Anterior cingulate cortex (tissue), 58 donors: ENCODE measurements at regions not wholly inside any gene's neighbourhood (a gene's known extent, or its start where the extent isn't known, plus 50 kb on each side); places are given as distances from the start of the nearest gene placed in this dataset.
"Not testable (repeated sequence)": the region's sequence is repeated elsewhere in the genome, so short reads cannot be mapped to it uniquely, and the experiment has no call there.

Source experiments
- DNase-seq, 58 donors: peaks; one replicate each; lab custom pipeline; 2025; lab: John Stamatoyannopoulos, UW

- no peak for DNase-seq
These were observed 90.8 kb upstream of the TNFSF4 start for GRCh38 chr1:173297798-173298391.

DNA sequence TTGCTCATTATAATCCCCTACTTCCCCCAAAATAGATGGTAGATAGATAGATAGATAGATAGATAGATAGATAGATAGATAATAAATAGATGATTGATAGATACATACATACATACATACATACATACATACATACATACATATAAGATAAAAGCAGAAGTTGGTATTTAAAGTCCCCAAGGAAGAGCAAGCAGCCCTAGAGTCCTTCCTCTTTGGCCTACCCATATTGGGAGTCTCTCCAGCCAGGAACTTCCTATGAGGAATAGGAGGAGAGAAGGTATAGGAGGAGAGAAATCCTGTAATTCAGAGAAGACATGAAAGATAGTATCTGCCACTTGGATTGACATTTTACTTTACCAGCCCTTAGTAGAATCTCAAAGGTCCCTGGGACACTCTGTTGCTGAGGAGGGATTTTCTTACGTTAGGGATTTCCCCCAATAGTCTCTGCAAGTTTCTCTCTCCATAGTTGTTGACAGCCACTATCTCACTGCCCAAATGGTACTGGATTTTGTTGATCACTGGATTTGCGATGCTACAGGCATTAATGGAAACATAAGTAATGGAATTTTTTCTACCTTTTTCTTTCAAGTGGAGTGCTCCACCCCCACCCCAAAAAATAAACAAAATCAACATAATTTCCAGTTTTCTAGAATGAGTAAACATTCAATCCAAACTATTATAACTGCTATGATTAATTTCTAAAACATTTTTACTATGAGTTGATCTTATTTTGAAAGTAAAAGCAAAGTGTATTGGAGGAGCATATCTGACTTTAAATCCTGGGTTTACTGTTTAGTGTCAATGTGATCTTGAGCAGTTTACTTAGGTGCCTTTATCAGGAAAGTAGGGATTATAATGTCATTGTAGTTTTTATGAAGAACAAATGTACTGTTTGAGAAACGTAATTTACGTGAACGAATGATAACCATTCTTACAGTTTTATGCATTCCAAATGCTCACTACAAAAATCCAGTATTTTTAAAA, 93.2 kb upstream of the TNFSF4 start:
- DNase-seq, result no peak

GRCh38 chr1:173301507-173301906, 94.4 kb upstream of the TNFSF4 start:
- DNase-seq, result no peak

- DNase-seq, result no peak
These were observed 95.2 kb upstream of the TNFSF4 start for GRCh38 chr1:173302366-173302765.

DNA sequence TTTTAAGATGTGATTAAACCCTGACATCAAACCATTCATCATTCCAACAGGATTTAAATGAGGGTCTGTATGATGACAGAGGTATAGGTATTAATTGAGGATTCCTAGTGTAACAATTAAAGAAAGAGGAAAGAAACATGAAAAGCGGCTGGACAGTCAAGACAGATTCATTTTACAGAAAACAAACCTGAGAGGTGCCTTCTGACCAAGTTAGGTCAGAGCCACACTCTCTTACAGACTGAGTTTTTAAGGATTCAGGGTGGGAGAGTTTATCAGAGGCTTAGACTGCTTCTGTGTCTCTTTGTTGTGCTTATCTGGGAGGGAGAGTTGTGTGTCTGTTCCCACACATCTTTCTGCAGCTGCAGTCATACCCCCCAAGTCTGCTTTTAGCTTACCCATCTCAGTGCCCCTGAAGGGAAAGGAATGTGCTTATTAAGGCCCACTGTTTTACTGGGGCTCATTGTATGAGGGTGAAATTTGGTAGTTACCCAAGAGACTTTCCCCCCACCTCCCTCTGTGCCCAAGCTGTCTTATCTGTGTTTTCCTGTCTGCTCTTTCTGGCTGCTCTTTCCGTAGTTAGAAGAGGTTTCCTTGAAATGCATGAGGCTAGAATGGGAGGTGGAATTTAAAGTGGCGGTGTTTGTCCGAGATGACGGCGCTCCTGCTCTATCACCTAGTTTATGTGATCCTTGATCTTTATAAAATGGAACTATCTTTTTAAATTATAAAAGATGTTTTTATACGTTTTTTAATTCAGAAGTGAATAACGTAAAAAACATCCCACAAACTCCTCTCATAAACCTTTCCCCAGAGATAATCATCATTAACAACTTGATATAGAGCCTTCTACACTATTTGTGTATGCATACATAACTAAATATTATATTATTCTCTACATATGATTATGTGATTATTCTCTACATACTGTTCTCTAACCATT, 96.0 kb upstream of the TNFSF4 start:
- DNase-seq, result no peak

- no peak for DNase-seq
These were observed 96.9 kb upstream of the TNFSF4 start for GRCh38 chr1:173303984-173304383.

- DNase-seq, result no peak
These were observed 97.5 kb upstream of the TNFSF4 start for GRCh38 chr1:173304529-173305227.

GRCh38 chr1:173307845-173308244, 100.7 kb upstream of the TNFSF4 start:
- no peak for DNase-seq

GRCh38 chr1:173314656-173315055, 107.5 kb upstream of the TNFSF4 start:
- no peak for DNase-seq

DNA sequence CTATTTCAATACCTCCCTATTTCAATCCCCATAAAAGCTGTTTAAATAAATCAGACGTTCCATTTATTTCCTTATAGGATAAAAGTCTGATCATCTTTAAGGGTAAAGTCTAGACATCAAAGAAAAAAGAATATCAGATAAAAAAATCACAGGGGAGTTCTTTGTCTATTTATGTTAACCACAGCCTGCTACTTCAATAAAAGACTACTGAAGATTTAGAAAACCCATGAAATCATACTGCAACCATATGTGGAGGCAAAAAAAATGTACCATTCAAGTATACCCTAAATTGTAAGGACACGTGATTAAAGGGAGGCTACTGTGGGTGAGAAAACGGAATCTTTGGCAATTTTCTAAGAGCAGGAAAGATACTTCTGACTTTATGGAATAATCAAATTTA, 108.2 kb upstream of the TNFSF4 start:
- DNase-seq, result no peak

DNA sequence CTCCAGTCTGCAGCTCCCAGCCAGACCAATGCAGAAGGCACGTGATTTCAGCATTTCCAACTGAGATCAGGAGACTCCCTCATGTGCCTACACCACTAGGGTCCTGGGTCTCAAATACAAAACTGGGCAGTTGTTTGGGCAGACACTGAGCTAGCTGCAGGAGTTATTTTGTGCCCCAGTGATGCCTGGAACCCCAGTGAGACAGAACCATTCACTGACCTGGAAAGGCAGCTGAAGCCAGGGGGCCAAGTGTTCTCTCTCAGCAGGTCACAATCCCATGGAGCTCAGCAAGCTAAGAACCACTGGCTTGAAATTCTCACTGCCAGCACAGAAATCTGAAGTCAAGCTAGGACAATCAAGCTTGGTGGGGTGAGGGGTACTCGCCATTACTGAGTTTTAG, 111.7 kb upstream of the TNFSF4 start:
- no peak for DNase-seq

DNA sequence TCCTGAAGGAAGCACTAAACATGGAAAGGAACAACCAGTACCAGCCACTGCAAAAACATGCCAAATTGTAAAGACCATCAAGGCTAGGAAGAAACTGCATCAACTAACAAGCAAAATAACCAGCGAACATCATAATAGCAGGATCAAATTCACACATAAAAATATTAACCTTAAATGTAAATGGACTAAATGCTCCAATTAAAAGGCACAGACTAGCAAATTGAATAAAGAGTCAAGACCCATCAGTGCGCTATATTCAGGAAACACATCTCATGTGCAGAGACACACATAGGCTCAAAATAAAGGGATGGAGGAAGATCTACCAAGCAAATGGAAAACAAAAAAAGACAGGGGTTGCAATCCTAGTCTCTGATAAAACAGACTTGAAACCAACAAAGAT, 117.2 kb upstream of the TNFSF4 start:
- DNase-seq, result not testable (repeated sequence)

DNA sequence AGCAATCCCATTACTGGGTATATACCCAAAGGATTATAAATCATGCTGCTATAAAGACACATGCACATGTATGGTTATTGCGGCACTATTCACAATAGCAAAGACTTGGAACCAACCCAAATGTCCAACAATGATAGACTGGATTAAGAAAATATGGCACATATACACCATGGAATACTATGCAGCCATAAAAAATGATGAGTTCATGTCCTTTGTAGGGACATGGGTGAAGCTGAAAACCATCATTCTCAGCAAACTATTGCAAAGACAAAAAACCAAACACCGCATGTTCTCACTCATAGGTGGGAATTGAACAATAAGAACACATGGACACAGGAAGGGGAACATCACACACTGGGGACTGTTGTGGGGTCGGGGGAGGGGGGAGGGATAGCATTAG, 120.9 kb upstream of the TNFSF4 start:
- not testable (repeated sequence) for DNase-seq

DNA sequence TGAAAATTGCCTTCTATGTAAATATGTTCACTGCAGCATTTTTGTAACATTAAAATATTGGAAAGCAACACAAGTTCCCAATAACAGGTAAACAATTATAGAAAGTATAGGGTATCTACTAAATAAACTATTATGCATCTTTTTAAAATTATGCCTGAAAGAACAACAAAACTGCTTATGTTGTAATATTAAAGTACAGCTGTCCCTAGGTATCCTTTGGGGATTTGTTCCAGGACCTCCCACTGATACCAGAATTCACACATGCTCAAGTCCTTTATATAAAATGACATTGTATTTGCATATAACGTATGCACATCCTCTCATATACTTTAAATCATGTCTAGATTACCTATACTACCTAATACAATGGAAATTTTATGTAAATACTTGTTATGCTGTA, 121.8 kb upstream of the TNFSF4 start:
- no peak for DNase-seq

DNA sequence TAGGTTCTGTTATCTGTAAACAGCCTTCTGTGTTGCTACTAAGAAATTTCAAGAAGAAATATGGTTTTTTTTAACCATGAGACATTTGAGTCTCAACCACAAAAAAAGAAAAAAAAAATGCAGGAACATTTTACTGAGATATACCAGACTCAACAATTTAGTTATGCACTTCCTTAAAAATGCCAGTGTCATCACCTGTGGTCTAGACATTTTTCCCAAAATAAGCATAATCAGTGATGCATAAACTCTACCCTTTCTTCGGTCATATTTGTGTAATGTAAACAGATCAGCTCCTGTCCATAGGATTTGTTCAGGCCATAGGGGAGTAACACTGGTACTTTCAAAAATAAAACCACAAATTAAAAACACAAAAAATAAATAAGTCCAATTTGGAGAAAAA, 122.6 kb upstream of the TNFSF4 start:
- no peak for DNase-seq

DNA sequence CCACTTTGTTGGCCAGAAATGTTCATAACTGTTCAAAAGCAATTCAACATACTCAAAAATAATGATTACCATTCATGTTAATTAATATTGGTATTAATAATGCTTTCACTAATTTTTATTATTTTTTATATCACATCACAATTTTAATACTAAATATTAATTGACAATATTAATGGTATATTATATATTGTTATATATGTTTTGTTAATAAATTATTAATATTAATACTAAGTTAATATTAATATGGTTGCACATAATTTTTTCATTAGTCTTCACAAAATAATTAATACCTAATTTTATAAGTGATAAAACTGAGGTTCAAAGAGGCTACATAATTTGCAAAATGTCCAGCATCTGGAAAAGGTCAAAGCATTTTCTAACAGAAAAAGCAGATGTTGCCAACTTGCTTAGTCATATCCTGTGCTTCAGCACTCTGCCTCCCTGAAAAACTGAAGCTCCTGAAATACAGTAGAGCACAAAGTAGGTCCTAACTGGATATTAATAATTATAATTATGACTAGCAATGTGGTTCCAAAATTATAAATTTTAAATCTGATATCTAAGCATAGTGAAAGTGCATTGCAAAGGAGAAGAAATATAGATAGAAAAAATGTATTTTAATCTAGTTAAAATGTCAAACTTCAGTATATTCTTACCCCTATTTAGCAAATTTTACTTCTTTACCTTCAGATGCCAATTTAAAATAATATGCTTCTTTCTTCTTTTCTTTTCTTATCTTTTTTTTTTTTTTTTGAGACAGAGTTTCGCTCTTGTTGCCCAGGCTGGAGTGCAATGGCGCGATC, 123.2 kb upstream of the TNFSF4 start:
- no peak for DNase-seq

DNA sequence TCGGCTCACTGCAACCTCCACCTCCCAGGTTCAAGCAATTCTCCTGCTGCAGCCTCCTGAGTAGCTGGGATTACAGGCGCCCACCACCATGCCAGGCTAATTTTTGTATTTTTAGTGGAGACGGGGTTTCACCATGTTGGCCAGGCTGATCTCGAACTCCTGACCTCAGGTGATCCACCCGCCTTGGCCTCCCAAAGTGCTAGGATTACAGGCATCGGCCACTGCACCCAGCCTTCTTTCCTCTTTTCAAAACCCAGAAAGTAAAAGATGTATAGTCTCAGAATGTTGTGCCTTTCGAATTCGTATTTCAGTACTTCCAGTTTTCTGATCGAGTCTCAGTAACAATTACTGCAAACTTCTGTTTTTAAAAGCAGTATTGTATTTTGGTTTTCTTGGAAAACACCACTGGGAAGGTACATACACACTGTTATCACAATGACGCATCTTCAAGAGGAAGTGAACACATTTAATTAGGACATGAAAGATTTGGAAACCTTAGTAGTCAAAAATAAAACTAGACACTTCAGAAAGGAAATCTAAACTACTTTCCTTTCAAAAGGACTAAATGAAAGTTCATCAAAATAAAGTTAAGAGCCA, 123.9 kb upstream of the TNFSF4 start:
- DNase-seq, result not testable (repeated sequence)

DNA sequence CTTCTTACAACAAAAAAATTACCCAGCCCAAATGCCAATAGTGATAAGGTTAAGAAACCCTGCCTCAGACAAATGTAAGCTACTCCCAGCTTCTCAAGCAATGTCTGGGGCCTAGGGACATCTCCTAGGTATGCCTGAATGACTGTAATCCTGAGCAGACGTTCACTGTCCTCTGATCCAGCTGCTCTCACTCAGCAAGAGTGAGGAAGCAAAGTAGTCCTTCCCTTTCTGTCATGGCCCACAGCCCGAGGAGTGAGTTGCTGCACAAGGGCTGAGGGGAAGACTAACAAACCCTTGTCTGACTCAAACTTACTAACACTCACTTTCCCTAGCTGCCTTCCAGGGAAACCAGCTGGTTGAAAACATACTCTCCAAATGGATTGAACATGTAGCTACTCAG, 124.9 kb upstream of the TNFSF4 start:
- DNase-seq, result no peak

- DNase-seq, result no peak
These were observed 126.5 kb upstream of the TNFSF4 start for GRCh38 chr1:173333581-173333980.
